PC-9 (cell line): ENCODE measurements at regions not wholly inside any gene's neighbourhood (a gene's known extent, or its start where the extent isn't known, plus 50 kb on each side); places are given as distances from the start of the nearest gene placed in this dataset.

Source experiments
- EZH2 ChIP-seq: fragments of 200-600 bp; sonication (generic); IDR thresholded peaks from 2 replicates; pipeline ENCODE4 v1.8.0; 2017; ENCODE audit warnings: antibody characterized with exemption, low read depth
- TF ChIP-seq, protein P1 (sequence below): fragments of 200-600 bp; sonication (generic); conservative IDR thresholded peaks from 2 replicates; pipeline ENCODE4 v1.6.1; 2017; ENCODE audit warnings: mixed run types, antibody characterized with exemption, mild to moderate bottlenecking, moderate library complexity

DNA sequence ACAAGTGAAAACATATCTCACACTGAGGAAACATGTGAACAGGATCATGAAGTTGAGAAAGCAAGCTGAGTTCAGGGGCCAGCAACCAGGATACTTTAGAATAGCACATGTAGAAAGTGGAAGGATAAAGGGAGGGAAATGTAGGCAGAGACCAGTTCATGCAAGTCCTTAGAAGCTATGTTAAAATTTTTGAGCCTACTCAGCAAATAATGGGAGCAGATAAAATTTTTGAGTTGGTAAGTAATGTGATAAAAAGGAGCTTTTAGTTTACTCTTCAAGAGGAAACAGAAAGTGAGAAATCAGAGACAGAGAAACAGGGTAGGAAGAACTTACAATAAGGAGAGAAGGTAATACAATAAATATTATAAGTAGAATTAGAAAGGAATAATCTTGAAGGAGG is 105.6 kb upstream of the ZBTB20 start:
- TF ChIP-seq, protein P1, sequence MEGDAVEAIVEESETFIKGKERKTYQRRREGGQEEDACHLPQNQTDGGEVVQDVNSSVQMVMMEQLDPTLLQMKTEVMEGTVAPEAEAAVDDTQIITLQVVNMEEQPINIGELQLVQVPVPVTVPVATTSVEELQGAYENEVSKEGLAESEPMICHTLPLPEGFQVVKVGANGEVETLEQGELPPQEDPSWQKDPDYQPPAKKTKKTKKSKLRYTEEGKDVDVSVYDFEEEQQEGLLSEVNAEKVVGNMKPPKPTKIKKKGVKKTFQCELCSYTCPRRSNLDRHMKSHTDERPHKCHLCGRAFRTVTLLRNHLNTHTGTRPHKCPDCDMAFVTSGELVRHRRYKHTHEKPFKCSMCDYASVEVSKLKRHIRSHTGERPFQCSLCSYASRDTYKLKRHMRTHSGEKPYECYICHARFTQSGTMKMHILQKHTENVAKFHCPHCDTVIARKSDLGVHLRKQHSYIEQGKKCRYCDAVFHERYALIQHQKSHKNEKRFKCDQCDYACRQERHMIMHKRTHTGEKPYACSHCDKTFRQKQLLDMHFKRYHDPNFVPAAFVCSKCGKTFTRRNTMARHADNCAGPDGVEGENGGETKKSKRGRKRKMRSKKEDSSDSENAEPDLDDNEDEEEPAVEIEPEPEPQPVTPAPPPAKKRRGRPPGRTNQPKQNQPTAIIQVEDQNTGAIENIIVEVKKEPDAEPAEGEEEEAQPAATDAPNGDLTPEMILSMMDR = no peak
- no peak for TF ChIP-seq EZH2
